H9 (cell line): ENCODE measurements at regions not wholly inside any gene's neighbourhood (a gene's known extent, or its start where the extent isn't known, plus 50 kb on each side); places are given as distances from the start of the nearest gene placed in this dataset.

Experiments
- DNase-seq: peaks from one replicate; pipeline ENCODE4 v3.0.0-alpha.2; 2017
- H2AFZ ChIP-seq: one replicate; pipeline ENCODE4 v1.6.1; 2013; ENCODE audit warnings: mild to moderate bottlenecking, low read length, control low read depth, moderate library complexity
- H2AK5ac ChIP-seq: 2 replicates; pipeline ENCODE4 v1.6.1; 2013; ENCODE audit warnings: low read length, control low read depth, mixed read lengths; ENCODE audit not compliant: insufficient read length
- H2BK120ac ChIP-seq: one replicate; pipeline ENCODE4 v1.6.1; 2013; ENCODE audit warnings: low read depth, mild to moderate bottlenecking, low read length, control low read depth, inconsistent platforms; ENCODE audit not compliant: poor library complexity, severe bottlenecking
- H2BK12ac ChIP-seq: 2 replicates; pipeline ENCODE4 v1.6.1; 2013; ENCODE audit warnings: low read length, control low read depth, mixed read lengths, low read depth; ENCODE audit not compliant: insufficient read length
- H2BK15ac ChIP-seq: 2 replicates; pipeline ENCODE4 v1.6.1; 2013; ENCODE audit warnings: low read depth, low read length, control low read depth
- H2BK20ac ChIP-seq: one replicate; pipeline ENCODE4 v1.6.1; 2013; ENCODE audit warnings: low read depth, mild to moderate bottlenecking, low read length, control low read depth, inconsistent platforms; ENCODE audit not compliant: poor library complexity, severe bottlenecking
- H2BK5ac ChIP-seq: 2 replicates; pipeline ENCODE4 v1.6.1; 2013; ENCODE audit warnings: low read length, control low read depth, mixed read lengths; ENCODE audit not compliant: insufficient read length
- H3K14ac ChIP-seq: 2 replicates; pipeline ENCODE4 v1.6.1; 2013; ENCODE audit warnings: low read length, control low read depth; ENCODE audit not compliant: insufficient read depth
- H3K18ac ChIP-seq: 2 replicates; pipeline ENCODE4 v1.6.1; 2013; ENCODE audit warnings: low read depth, mild to moderate bottlenecking, mixed read lengths, low read length, control low read depth; ENCODE audit not compliant: insufficient read length
- H3K23ac ChIP-seq: 2 replicates; pipeline ENCODE4 v1.6.1; 2013; ENCODE audit warnings: low read length, control low read depth, mixed read lengths, low read depth; ENCODE audit not compliant: insufficient read length
- H3K23me2 ChIP-seq: 2 replicates; pipeline ENCODE4 v1.6.1; 2013; ENCODE audit warnings: low read depth, mild to moderate bottlenecking, mixed read lengths, low read length, control low read depth; ENCODE audit not compliant: insufficient read length, poor library complexity, severe bottlenecking
- H3K27ac ChIP-seq: 2 replicates; pipeline ENCODE4 v1.5.1; 2013; ENCODE audit warnings: low read length, control low read depth, mixed read lengths, low read depth; ENCODE audit not compliant: insufficient read length
- H3K27me3 ChIP-seq: 2 replicates; pipeline ENCODE4 v1.6.1; 2013; ENCODE audit warnings: low read length, control low read depth, inconsistent platforms; ENCODE audit not compliant: insufficient read depth
- H3K4ac ChIP-seq: 2 replicates; pipeline ENCODE4 v1.6.1; 2013; ENCODE audit warnings: low read depth, mild to moderate bottlenecking, control low read depth, inconsistent platforms, low read length, moderate library complexity
- H3K4me1 ChIP-seq: 2 replicates; pipeline ENCODE4 v1.6.1; 2013; ENCODE audit warnings: low read length, control low read depth, inconsistent platforms; ENCODE audit not compliant: insufficient read depth
- H3K4me2 ChIP-seq: 2 replicates; pipeline ENCODE4 v1.6.1; 2013; ENCODE audit warnings: low read length, control low read depth, mixed read lengths; ENCODE audit not compliant: insufficient read length, insufficient read depth
- H3K56ac ChIP-seq: 2 replicates; pipeline ENCODE4 v1.6.1; 2013; ENCODE audit warnings: low read depth, mild to moderate bottlenecking, mixed read lengths, low read length, control low read depth; ENCODE audit not compliant: insufficient read length
- H3K79me1 ChIP-seq: 2 replicates; pipeline ENCODE4 v1.6.1; 2013; ENCODE audit warnings: low read depth, mild to moderate bottlenecking, moderate library complexity, low read length, control low read depth, inconsistent platforms; ENCODE audit not compliant: insufficient read depth, poor library complexity, severe bottlenecking
- H3K79me2 ChIP-seq: 2 replicates; pipeline ENCODE4 v1.6.1; 2013; ENCODE audit warnings: low read length, control low read depth, inconsistent platforms; ENCODE audit not compliant: insufficient read depth
- H3K9ac ChIP-seq: 2 replicates; pipeline ENCODE4 v1.6.1; 2013; ENCODE audit warnings: low read length, control low read depth, mixed read lengths; ENCODE audit not compliant: insufficient read length; ENCODE audit errors: extremely low read depth
- H3K9me3 ChIP-seq: one replicate; pipeline ENCODE4 v1.6.1; 2013; ENCODE audit warnings: low read depth, low read length, inconsistent platforms; ENCODE audit not compliant: control insufficient read depth
- H3T11ph ChIP-seq: one replicate; pipeline ENCODE4 v1.6.1; 2013; ENCODE audit warnings: mild to moderate bottlenecking, low read length, control low read depth, inconsistent platforms
- H4K20me1 ChIP-seq: one replicate; pipeline ENCODE4 v1.6.1; 2013; ENCODE audit not compliant: control insufficient read depth, insufficient read length, insufficient read depth
- H4K5ac ChIP-seq: 2 replicates; pipeline ENCODE4 v1.6.1; 2013; ENCODE audit warnings: low read depth, mild to moderate bottlenecking, mixed read lengths, low read length, control low read depth; ENCODE audit not compliant: insufficient read length
- H4K8ac ChIP-seq: replicated peaks from 2 replicates; pipeline ENCODE4 v1.6.1; 2013; ENCODE audit warnings: low read length, control low read depth, mixed read lengths, low read depth; ENCODE audit not compliant: insufficient read length
- H4K91ac ChIP-seq: 2 replicates; pipeline ENCODE4 v1.6.1; 2013; ENCODE audit warnings: low read depth, mild to moderate bottlenecking, moderate library complexity, mixed read lengths, low read length, control low read depth; ENCODE audit not compliant: insufficient read length
- H3K27ac Mint-ChIP-seq, 3 experiments: 2 replicates in 2 of 3; 3 replicates in 1 of 3; pipeline ENCODE4 v1.8.0; 2020 to 2021; ENCODE audit warnings: mixed read lengths in 3 of 3, mild to moderate bottlenecking in 1 of 3, moderate library complexity in 1 of 3
- H3K27me3 Mint-ChIP-seq: 2 replicates; pipeline ENCODE4 v1.8.0; 2021; ENCODE audit warnings: low read depth, mild to moderate bottlenecking, moderate library complexity, mixed read lengths
- H3K36me3 Mint-ChIP-seq, 3 experiments: 2 replicates in 2 of 3; 3 replicates in 1 of 3; pipeline ENCODE4 v1.8.0; 2020 to 2021; ENCODE audit warnings: low read depth in 3 of 3, mixed read lengths in 3 of 3; ENCODE audit not compliant: insufficient read depth in 1 of 3
- H3K4me1 Mint-ChIP-seq, 2 experiments: 2 replicates each; pipeline ENCODE4 v1.8.0; 2020; ENCODE audit warnings: mixed read lengths in 2 of 2
- H3K4me3 Mint-ChIP-seq, 2 experiments: 2 replicates in 1 of 2; 3 replicates in 1 of 2; pipeline ENCODE4 v1.8.0; 2020 to 2021; ENCODE audit warnings: mild to moderate bottlenecking in 2 of 2, mixed read lengths in 2 of 2, moderate library complexity in 1 of 2
- H3K9me3 Mint-ChIP-seq, 2 experiments: 2 replicates in 1 of 2; 3 replicates in 1 of 2; pipeline ENCODE4 v1.8.0; 2020; ENCODE audit warnings: mild to moderate bottlenecking in 2 of 2, mixed read lengths in 2 of 2, moderate library complexity in 1 of 2
- WGBS: extraction: QIAGEN DNeasy Blood & Tissue Kit; methylation state at CpG from one replicate; pipeline ENCODE4 v1.1.7; 2013; ENCODE audit warnings: missing lambda C conversion rate, low lambda C conversion rate, mixed read lengths; ENCODE audit not compliant: insufficient read length; ENCODE audit errors: extremely low coverage; 5-methylcytosine and 5-hydroxymethylcytosine counted together
- TF ChIP-seq, protein P1 (sequence below): fragments of 200-600 bp; sonication (generic); conservative IDR thresholded peaks from 3 replicates; pipeline ENCODE4 v1.8.0; 2021; ENCODE audit warnings: antibody characterized with exemption, mild to moderate bottlenecking

DNA sequence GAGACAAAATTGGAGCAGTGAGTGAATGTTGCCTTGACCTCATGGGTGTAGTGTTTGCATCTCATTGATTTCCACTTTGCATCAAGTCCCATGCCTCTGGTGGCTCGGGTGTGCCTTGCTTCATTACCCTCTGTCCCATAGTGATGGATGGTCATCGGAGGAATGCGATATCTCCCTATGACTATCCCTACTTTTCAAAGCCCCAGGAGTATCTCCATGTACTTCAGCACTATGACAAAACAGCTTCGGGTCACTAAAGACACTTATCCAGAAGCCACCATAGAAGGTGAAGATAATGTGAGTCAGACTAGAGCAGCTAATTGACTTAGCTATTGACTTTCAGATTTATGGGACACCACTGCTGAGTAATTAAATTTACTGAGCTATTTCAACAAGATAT lies 355.1 kb upstream of the CCDC196 start:
- H3K4me1 Mint-ChIP-seq = no peaks in the 10 kb centered on the region
- no peak overlapping the region for H2BK12ac ChIP-seq
- no peak overlapping the region for H3K4me3 Mint-ChIP-seq
- H4K91ac ChIP-seq = no peak overlapping the region
- no CpG with 5 or more reads among the region's 4 CpGs for WGBS
- H3K79me2 ChIP-seq = no peaks in the 10 kb centered on the region
- H3K36me3 Mint-ChIP-seq = no peaks in the 10 kb centered on the region
- no peak overlapping the region for H3K27ac Mint-ChIP-seq
- no peaks in the 10 kb centered on the region for H4K20me1 ChIP-seq
- no peak overlapping the region for H3K4me2 ChIP-seq
- no peak overlapping the region for H3K56ac ChIP-seq
- H3K27me3 Mint-ChIP-seq = no peaks in the 10 kb centered on the region; the same call in 1 of the 2 replicates
- no peaks in the 10 kb centered on the region for H3K9me3 Mint-ChIP-seq
- no peaks in the 10 kb centered on the region for H3K23me2 ChIP-seq
- H2BK20ac ChIP-seq = no peak overlapping the region
- no peak overlapping the region for H2AK5ac ChIP-seq
- DNase-seq = no peak
- no peaks in the 10 kb centered on the region for H3K9me3 ChIP-seq
- H3K4me1 ChIP-seq = no peaks in the 10 kb centered on the region
- H2AFZ ChIP-seq = no peak overlapping the region
- no peak overlapping the region for H3K9ac ChIP-seq
- no peak overlapping the region for H3K27ac ChIP-seq
- H4K8ac ChIP-seq = no peak overlapping the region
- H3K23ac ChIP-seq = no peak overlapping the region
- H2BK120ac ChIP-seq = no peak overlapping the region
- no peaks in the 10 kb centered on the region for H3K79me1 ChIP-seq
- H3T11ph ChIP-seq = no peak overlapping the region
- no peak overlapping the region for H2BK5ac ChIP-seq
- no peak overlapping the region for H3K18ac ChIP-seq
- no peaks in the 10 kb centered on the region for H3K27me3 ChIP-seq
- H3K4ac ChIP-seq = no peak overlapping the region
- H4K5ac ChIP-seq = no peak overlapping the region
- H2BK15ac ChIP-seq = no peak overlapping the region
- H3K14ac ChIP-seq = no peak overlapping the region
- TF ChIP-seq, protein P1, sequence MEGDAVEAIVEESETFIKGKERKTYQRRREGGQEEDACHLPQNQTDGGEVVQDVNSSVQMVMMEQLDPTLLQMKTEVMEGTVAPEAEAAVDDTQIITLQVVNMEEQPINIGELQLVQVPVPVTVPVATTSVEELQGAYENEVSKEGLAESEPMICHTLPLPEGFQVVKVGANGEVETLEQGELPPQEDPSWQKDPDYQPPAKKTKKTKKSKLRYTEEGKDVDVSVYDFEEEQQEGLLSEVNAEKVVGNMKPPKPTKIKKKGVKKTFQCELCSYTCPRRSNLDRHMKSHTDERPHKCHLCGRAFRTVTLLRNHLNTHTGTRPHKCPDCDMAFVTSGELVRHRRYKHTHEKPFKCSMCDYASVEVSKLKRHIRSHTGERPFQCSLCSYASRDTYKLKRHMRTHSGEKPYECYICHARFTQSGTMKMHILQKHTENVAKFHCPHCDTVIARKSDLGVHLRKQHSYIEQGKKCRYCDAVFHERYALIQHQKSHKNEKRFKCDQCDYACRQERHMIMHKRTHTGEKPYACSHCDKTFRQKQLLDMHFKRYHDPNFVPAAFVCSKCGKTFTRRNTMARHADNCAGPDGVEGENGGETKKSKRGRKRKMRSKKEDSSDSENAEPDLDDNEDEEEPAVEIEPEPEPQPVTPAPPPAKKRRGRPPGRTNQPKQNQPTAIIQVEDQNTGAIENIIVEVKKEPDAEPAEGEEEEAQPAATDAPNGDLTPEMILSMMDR = no peak
